ENCODE measurements at regions not wholly inside any gene's neighbourhood (a gene's known extent, or its start where the extent isn't known, plus 50 kb on each side); places are given as distances from the start of the nearest gene placed in this dataset.
"Not testable (repeated sequence)": the region's sequence is repeated elsewhere in the genome, so short reads cannot be mapped to it uniquely, and the experiment has no call there.

GRCh38 chr3:21024563-21024962 is 726.4 kb downstream of the ZNF385D start:
- no peak for DNase-seq (ENCODE audit: low read depth, low spot score)

- no peak for DNase-seq (ENCODE audit: low read depth, low spot score)
Observed at GRCh38 chr3:21020681-21021080, 730.3 kb downstream of the ZNF385D start.

GRCh38 chr3:21020043-21020442 is 731.0 kb downstream of the ZNF385D start:
- no peak for DNase-seq (ENCODE audit: low read depth, low spot score)

- no peak for DNase-seq (ENCODE audit: low read depth, low spot score)
Observed at GRCh38 chr3:21017115-21017852, 733.7 kb downstream of the ZNF385D start.

GRCh38 chr3:21013566-21013965 is 737.4 kb downstream of the ZNF385D start:
- DNase-seq (ENCODE audit: low read depth, low spot score), result no peak

GRCh38 chr3:20999661-21000060 is 751.3 kb downstream of the ZNF385D start:
- DNase-seq (ENCODE audit: low read depth, low spot score), result no peak

GRCh38 chr3:20997183-20997582 is 753.8 kb downstream of the ZNF385D start:
- no peak for DNase-seq (ENCODE audit: low read depth, low spot score)

GRCh38 chr3:20990896-20991295 is 760.1 kb downstream of the ZNF385D start:
- no peak for DNase-seq (ENCODE audit: low read depth, low spot score)

GRCh38 chr3:20989653-20990052 is 761.4 kb downstream of the ZNF385D start:
- not testable (repeated sequence) for DNase-seq (ENCODE audit: low read depth, low spot score)

- DNase-seq (ENCODE audit: low read depth, low spot score), result no peak
Observed at GRCh38 chr3:20984594-20985205, 766.3 kb downstream of the ZNF385D start.

GRCh38 chr3:20975188-20975651 is 775.8 kb downstream of the ZNF385D start:
- no peak for DNase-seq (ENCODE audit: low read depth, low spot score)

GRCh38 chr3:20974396-20974795 is 776.6 kb downstream of the ZNF385D start:
- DNase-seq (ENCODE audit: low read depth, low spot score), result no peak

- DNase-seq (ENCODE audit: low read depth, low spot score), result not testable (repeated sequence)
Observed at GRCh38 chr3:20970807-20971206, 780.2 kb downstream of the ZNF385D start.

GRCh38 chr3:20967485-20967884 is 781.5 kb upstream of the SGO1 start:
- not testable (repeated sequence) for DNase-seq (ENCODE audit: low read depth, low spot score)

GRCh38 chr3:20958161-20958560 is 772.2 kb upstream of the SGO1 start:
- no peak for DNase-seq (ENCODE audit: low read depth, low spot score)

GRCh38 chr3:20945892-20946291 is 759.9 kb upstream of the SGO1 start:
- DNase-seq (ENCODE audit: low read depth, low spot score), result no peak

GRCh38 chr3:20935791-20936190 is 749.8 kb upstream of the SGO1 start:
- DNase-seq (ENCODE audit: low read depth, low spot score), result no peak

GRCh38 chr3:20931834-20932233 is 745.8 kb upstream of the SGO1 start:
- no peak for DNase-seq (ENCODE audit: low read depth, low spot score)

- DNase-seq (ENCODE audit: low read depth, low spot score), result no peak
Observed at GRCh38 chr3:20930034-20930433, 744.0 kb upstream of the SGO1 start.

- DNase-seq (ENCODE audit: low read depth, low spot score), result no peak
Observed at GRCh38 chr3:20924646-20925385, 738.8 kb upstream of the SGO1 start.

GRCh38 chr3:20921112-20921511 is 735.1 kb upstream of the SGO1 start:
- DNase-seq (ENCODE audit: low read depth, low spot score), result not testable (repeated sequence)

- DNase-seq (ENCODE audit: low read depth, low spot score), result no peak
Observed at GRCh38 chr3:20916951-20917606, 731.1 kb upstream of the SGO1 start.

Measured in brain pericyte (primary cell).